WERI-Rb-1 (cell line): ENCODE measurements at regions not wholly inside any gene's neighbourhood (a gene's known extent, or its start where the extent isn't known, plus 50 kb on each side); places are given as distances from the start of the nearest gene placed in this dataset.

Experiments used
- DNase-seq: peaks from one replicate; pipeline ENCODE4 v3.0.0-alpha.2; 2020
- H3K27ac ChIP-seq: fragments of 250-450 bp; sonication (Bioruptor Pico); 2 replicates; pipeline ENCODE4 v1.5.1; 2020; ENCODE audit warnings: mild to moderate bottlenecking, moderate library complexity
- H3K27me3 ChIP-seq: fragments of 250-450 bp; sonication (Bioruptor Pico); 2 replicates; pipeline ENCODE4 v1.5.1; 2021; ENCODE audit warnings: mild to moderate bottlenecking, low read depth, moderate library complexity; ENCODE audit not compliant: insufficient read depth, severe bottlenecking
- H3K36me3 ChIP-seq: fragments of 250-450 bp; sonication (Bioruptor Pico); 2 replicates; pipeline ENCODE4 v1.5.1; 2020; ENCODE audit warnings: mild to moderate bottlenecking, moderate library complexity
- H3K4me3 ChIP-seq: 2 replicates; pipeline ENCODE4 v1.5.1; 2011; ENCODE audit warnings: low read depth, mild to moderate bottlenecking, control low read depth, low read length
- H3K9me3 ChIP-seq: fragments of 250-450 bp; sonication (Bioruptor Pico); 2 replicates; pipeline ENCODE4 v1.5.1; 2021; ENCODE audit warnings: mild to moderate bottlenecking, moderate library complexity; ENCODE audit not compliant: severe bottlenecking
- TF ChIP-seq, protein P1 (sequence below): IDR thresholded peaks from 2 replicates; pipeline ENCODE4 v1.5.1; 2011; ENCODE audit warnings: low read depth, mild to moderate bottlenecking, control low read depth, inconsistent platforms, low read length

DNA sequence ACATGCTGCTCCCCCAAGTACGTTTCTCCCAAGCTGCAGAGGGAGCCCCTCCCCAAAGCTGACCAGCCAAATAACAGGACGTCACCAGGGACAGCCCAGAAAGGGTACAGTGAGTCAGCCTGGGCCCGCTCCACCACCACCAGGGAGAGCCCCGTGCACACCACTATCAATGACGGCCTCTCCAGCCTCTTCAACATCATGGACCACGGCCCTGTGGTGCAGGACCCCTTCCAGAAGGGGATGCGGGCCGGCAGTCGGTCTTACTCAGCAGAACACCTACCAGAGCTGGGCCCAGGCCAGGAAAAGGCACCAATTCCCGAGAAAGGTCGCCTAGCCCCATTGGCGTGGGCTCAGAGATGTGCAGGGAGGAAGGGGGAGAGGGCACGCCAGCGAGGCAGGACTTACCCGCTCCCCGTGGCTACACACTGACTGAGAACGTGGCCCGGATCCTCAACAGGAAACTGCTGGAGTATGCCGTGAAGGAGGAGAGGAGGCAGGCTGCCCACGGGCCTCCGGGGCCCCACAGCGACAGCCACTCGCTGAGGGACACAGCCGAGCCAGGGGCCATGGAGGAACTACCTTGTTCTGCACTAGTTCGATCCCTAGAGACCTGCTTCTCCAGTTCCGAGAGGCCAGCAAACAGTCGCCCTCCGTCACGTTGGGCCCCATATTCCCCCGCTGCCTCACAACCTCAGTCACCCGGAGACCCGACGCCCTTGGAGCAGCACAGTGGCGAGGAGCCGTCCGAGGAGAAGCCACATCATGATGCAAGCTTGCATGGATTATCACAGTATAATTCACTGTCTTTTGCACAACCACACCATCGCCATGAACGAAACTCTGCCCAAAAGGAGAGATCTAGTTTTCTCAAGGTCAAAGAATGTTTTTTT is 815.9 kb upstream of the KLHL1 start:
- Histone ChIP-seq H3K36me3 (no peaks in the 10 kb centered on the region), H3K9me3 (no peaks in the 10 kb centered on the region), H3K27me3 (no peaks in the 10 kb centered on the region), H3K4me3 (no peak overlapping the region), H3K27ac (no peak overlapping the region)
- TF ChIP-seq, protein P1, sequence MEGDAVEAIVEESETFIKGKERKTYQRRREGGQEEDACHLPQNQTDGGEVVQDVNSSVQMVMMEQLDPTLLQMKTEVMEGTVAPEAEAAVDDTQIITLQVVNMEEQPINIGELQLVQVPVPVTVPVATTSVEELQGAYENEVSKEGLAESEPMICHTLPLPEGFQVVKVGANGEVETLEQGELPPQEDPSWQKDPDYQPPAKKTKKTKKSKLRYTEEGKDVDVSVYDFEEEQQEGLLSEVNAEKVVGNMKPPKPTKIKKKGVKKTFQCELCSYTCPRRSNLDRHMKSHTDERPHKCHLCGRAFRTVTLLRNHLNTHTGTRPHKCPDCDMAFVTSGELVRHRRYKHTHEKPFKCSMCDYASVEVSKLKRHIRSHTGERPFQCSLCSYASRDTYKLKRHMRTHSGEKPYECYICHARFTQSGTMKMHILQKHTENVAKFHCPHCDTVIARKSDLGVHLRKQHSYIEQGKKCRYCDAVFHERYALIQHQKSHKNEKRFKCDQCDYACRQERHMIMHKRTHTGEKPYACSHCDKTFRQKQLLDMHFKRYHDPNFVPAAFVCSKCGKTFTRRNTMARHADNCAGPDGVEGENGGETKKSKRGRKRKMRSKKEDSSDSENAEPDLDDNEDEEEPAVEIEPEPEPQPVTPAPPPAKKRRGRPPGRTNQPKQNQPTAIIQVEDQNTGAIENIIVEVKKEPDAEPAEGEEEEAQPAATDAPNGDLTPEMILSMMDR = no peak
- no peak for DNase-seq

DNA sequence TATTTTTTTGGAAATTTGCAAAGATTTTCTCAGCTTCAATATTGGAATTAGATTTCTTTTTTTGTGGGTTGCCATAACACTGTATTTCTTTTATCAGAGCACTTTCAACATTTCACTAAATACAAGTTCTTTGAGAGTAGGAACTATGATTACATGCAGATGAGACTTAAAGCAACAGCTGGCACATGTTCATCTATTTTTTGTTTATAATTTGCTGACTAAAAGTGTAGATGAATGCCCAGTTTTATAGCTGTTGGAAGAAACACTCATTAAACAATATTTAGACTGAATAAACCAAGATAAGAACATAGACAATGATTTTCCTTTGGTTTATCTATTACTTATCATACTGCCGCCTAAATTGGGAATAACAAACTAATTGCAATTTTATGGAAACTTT is 803.0 kb upstream of the KLHL1 start:
- H3K27me3 ChIP-seq = no peaks in the 10 kb centered on the region
- H3K9me3 ChIP-seq = no peaks in the 10 kb centered on the region
- no peak for DNase-seq
- no peak overlapping the region for H3K27ac ChIP-seq
- no peak overlapping the region for H3K4me3 ChIP-seq
- TF ChIP-seq, protein P1 = no peak
- no peaks in the 10 kb centered on the region for H3K36me3 ChIP-seq

- no peak overlapping the region for H3K27ac ChIP-seq
- H3K27me3 ChIP-seq = no peaks in the 10 kb centered on the region
- TF ChIP-seq, protein P1 = no peak
- H3K4me3 ChIP-seq = no peak overlapping the region
- no peaks in the 10 kb centered on the region for H3K36me3 ChIP-seq
- no peaks in the 10 kb centered on the region for H3K9me3 ChIP-seq
- no peak for DNase-seq
These were observed 800.5 kb upstream of the KLHL1 start for GRCh38 chr13:70908795-70909194.

- H3K4me3 ChIP-seq = no peak overlapping the region
- TF ChIP-seq, protein P1 = no peak
- no peak overlapping the region for H3K27ac ChIP-seq
- no peak for DNase-seq
- no peaks in the 10 kb centered on the region for H3K36me3 ChIP-seq
- no peaks in the 10 kb centered on the region for H3K9me3 ChIP-seq
- H3K27me3 ChIP-seq = no peaks in the 10 kb centered on the region
These were observed 796.8 kb upstream of the KLHL1 start for GRCh38 chr13:70905035-70905434.

DNA sequence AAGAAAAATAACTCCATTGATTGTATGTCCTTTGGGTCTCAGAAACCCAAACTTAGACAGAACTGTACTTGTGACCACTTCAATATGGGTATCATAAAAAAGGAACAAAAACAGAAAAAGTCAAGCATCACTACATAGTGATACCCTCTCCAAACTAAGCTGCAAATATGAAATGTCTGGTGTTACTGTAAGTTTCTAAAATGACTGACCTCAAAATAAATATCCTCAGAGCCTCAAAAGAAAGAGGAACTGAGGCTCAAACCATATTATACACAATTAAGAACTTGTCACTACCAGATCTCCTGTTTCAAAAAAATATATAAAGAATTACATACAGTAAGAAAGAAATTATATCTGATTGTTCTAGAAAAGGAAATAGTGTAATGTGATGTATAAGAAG is 787.9 kb upstream of the KLHL1 start:
- TF ChIP-seq, protein P1 = no peak
- H3K27me3 ChIP-seq = no peaks in the 10 kb centered on the region
- no peak overlapping the region for H3K27ac ChIP-seq
- no peaks in the 10 kb centered on the region for H3K9me3 ChIP-seq
- no peak for DNase-seq
- no peaks in the 10 kb centered on the region for H3K36me3 ChIP-seq
- no peak overlapping the region for H3K4me3 ChIP-seq

DNA sequence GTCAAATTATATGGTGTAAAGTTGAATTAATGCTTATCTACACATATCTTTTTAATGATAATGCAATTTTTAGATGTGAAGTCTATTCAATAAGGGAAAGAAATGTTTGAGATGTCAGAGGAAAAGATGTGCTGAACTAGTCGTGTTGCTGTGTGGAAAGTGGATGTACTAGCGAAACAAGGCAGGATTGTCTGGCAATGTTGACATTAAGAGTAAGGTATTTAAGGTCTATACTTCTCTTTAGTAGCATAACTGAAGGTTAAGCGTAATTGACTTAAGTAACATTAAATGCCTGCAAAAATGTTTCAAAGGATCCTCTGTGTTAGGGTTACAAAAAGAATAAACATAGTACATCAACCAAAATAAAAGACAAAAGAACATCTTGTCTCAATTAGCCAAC is 787.3 kb upstream of the KLHL1 start:
- no peak overlapping the region for H3K27ac ChIP-seq
- TF ChIP-seq, protein P1 = no peak

More for the DNA sequence above, 787.3 kb upstream of the KLHL1 start:
- no peak for DNase-seq
- no peaks in the 10 kb centered on the region for H3K36me3 ChIP-seq
- no peak overlapping the region for H3K4me3 ChIP-seq
- no peaks in the 10 kb centered on the region for H3K27me3 ChIP-seq
- no peaks in the 10 kb centered on the region for H3K9me3 ChIP-seq
